GM23338 (cell line): ENCODE measurements at regions not wholly inside any gene's neighbourhood (a gene's known extent, or its start where the extent isn't known, plus 50 kb on each side); places are given as distances from the start of the nearest gene placed in this dataset.

Experiments
- ATAC-seq: fragments of 200-7000 bp; cut with Tn5 transposase; 3 replicates; pipeline ENCODE4 v1.9.1; 2020
- DNase-seq: peaks from one replicate; pipeline ENCODE4 v3.0.0-alpha.2; 2015; ENCODE audit warnings: low spot score
- H2AFZ ChIP-seq: fragments of 200-600 bp; sonication (generic); 2 replicates; pipeline ENCODE4 v1.8.0; 2016; ENCODE audit warnings: antibody characterized with exemption, mild to moderate bottlenecking, moderate library complexity
- H3F3A ChIP-seq: fragments of 200-600 bp; sonication (generic); replicated peaks from 2 replicates; pipeline ENCODE4 v1.8.0; 2017; ENCODE audit warnings: antibody characterized with exemption, mixed run types, low read depth
- H3K27ac ChIP-seq: fragments of 200-600 bp; sonication (generic); 2 replicates; pipeline ENCODE4 v1.6.1; 2016; ENCODE audit warnings: low read depth
- H3K27me3 ChIP-seq: fragments of 200-600 bp; sonication (generic); 2 replicates; pipeline ENCODE4 v1.8.0; 2016; ENCODE audit warnings: mild to moderate bottlenecking, mixed run types, moderate library complexity; ENCODE audit not compliant: insufficient read depth
- H3K36me3 ChIP-seq: fragments of 200-600 bp; sonication (generic); 2 replicates; pipeline ENCODE4 v1.8.0; 2016; ENCODE audit warnings: mild to moderate bottlenecking; ENCODE audit not compliant: insufficient read depth
- H3K4me1 ChIP-seq: fragments of 200-600 bp; sonication (generic); 2 replicates; pipeline ENCODE4 v1.8.0; 2016; ENCODE audit warnings: mild to moderate bottlenecking, moderate library complexity; ENCODE audit not compliant: insufficient read depth
- H3K4me2 ChIP-seq: fragments of 200-600 bp; sonication (generic); 2 replicates; pipeline ENCODE4 v1.7.1; 2017; ENCODE audit warnings: mixed run types
- H3K4me3 ChIP-seq: fragments of 200-600 bp; sonication (generic); 2 replicates; pipeline ENCODE4 v1.6.1; 2016; ENCODE audit warnings: mixed run types
- H3K79me2 ChIP-seq: fragments of 200-600 bp; sonication (generic); replicated peaks from 2 replicates; pipeline ENCODE4 v1.8.0; 2017; ENCODE audit warnings: mild to moderate bottlenecking; ENCODE audit not compliant: insufficient read depth
- H3K9me2 ChIP-seq: fragments of 200-600 bp; sonication (generic); 2 replicates; pipeline ENCODE4 v1.8.0; 2017; ENCODE audit not compliant: insufficient read depth
- H4K20me1 ChIP-seq: fragments of 200-600 bp; sonication (generic); replicated peaks from 2 replicates; pipeline ENCODE4 v1.8.0; 2017; ENCODE audit warnings: mild to moderate bottlenecking; ENCODE audit not compliant: insufficient read depth
- H3K27ac Mint-ChIP-seq: 2 replicates; pipeline ENCODE4 v1.8.0; 2020; ENCODE audit warnings: inconsistent platforms, mild to moderate bottlenecking, moderate library complexity, mixed read lengths
- H3K27me3 Mint-ChIP-seq: 3 replicates; pipeline ENCODE4 v1.8.0; 2022; ENCODE audit warnings: low read depth, mild to moderate bottlenecking, moderate library complexity, mixed read lengths, inconsistent platforms; ENCODE audit not compliant: insufficient read depth, poor library complexity
- H3K36me3 Mint-ChIP-seq: 3 replicates; pipeline ENCODE4 v1.8.0; 2021; ENCODE audit warnings: low read depth, mild to moderate bottlenecking, inconsistent platforms, moderate library complexity, mixed read lengths
- H3K4me1 Mint-ChIP-seq: 3 replicates; pipeline ENCODE4 v1.8.0; 2020; ENCODE audit warnings: mild to moderate bottlenecking, inconsistent platforms, mixed read lengths
- H3K4me3 Mint-ChIP-seq: 3 replicates; pipeline ENCODE4 v1.8.0; 2021; ENCODE audit warnings: moderate library complexity, mild to moderate bottlenecking, inconsistent platforms, mixed read lengths
- H3K9me3 Mint-ChIP-seq: 3 replicates; pipeline ENCODE4 v1.8.0; 2020; ENCODE audit warnings: moderate library complexity, mild to moderate bottlenecking, inconsistent platforms, mixed read lengths
- CREB1 ChIP-seq: fragments of 250-450 bp; sonication (Bioruptor Pico); IDR thresholded peaks from 2 replicates; pipeline ENCODE4 v1.5.0; 2020; ENCODE audit warnings: low read depth, mild to moderate bottlenecking, moderate library complexity
- CTCF ChIP-seq, 2 experiments: fragments of 200-600 bp in 1 of 2; sonication (generic) in 1 of 2; conservative IDR thresholded peaks; 2 replicates each; pipeline versions ENCODE4 v1.5.1 to v1.6.1; 2016 to 2017; ENCODE audit warnings: antibody characterized with exemption in 2 of 2, low read depth in 2 of 2, mild to moderate bottlenecking in 2 of 2, moderate library complexity in 1 of 2
- ETS1 ChIP-seq: IDR thresholded peaks from 2 replicates; pipeline ENCODE4 v1.6.1; 2016; ENCODE audit warnings: antibody characterized with exemption
- EZH2 ChIP-seq: fragments of 200-600 bp; sonication (generic); IDR thresholded peaks from one replicate; pipeline ENCODE4 v1.8.0; 2017; ENCODE audit warnings: antibody characterized with exemption, mild to moderate bottlenecking, low read depth; ENCODE audit not compliant: unreplicated experiment
- EZH2phosphoT487 ChIP-seq: fragments of 200-600 bp; sonication (generic); IDR thresholded peaks from one replicate; pipeline ENCODE4 v1.8.1; 2018; ENCODE audit warnings: antibody characterized with exemption; ENCODE audit not compliant: unreplicated experiment
- NANOG ChIP-seq: IDR thresholded peaks from 2 replicates; pipeline ENCODE4 v1.6.1; 2016; ENCODE audit warnings: antibody characterized with exemption, borderline replicate concordance
- REST ChIP-seq: IDR thresholded peaks from one replicate; pipeline ENCODE4 v1.6.1; 2018; ENCODE audit warnings: antibody characterized with exemption; ENCODE audit not compliant: unreplicated experiment
- STAT1 ChIP-seq: IDR thresholded peaks from one replicate; pipeline ENCODE4 v1.6.1; 2016; ENCODE audit warnings: antibody characterized with exemption; ENCODE audit not compliant: unreplicated experiment

- TF ChIP-seq REST (no peak), EZH2phosphoT487 (no peak), CREB1 (CRISPR knock-in tag) (no peak), ETS1 (no peak)
Measured at GRCh38 chr10:131818510-131819234, 82.1 kb upstream of the PPP2R2D start (continued).

- Mint-ChIP-seq H3K9me3 (no peaks in the 10 kb centered on the region), H3K27me3 (peaks cover 8% of the 10 kb centered on the region), H3K36me3 (no peaks in the 10 kb centered on the region), H3K27ac (no peak overlapping the region), H3K4me1 (peaks cover 17% of the 10 kb centered on the region), H3K4me3 (no peak overlapping the region)
- Histone ChIP-seq H3K4me2 (no peak overlapping the region), H3F3A (no peaks in the 10 kb centered on the region), H3K27me3 (no peaks in the 10 kb centered on the region), H4K20me1 (no peaks in the 10 kb centered on the region), H3K9me2 (no peaks in the 10 kb centered on the region; the same call in 1 of the 2 replicates), H3K36me3 (no peaks in the 10 kb centered on the region), H3K79me2 (no peaks in the 10 kb centered on the region), H3K4me1 (no peaks in the 10 kb centered on the region), H3K27ac (no peak overlapping the region), H2AFZ (no peak overlapping the region), H3K4me3 (no peak overlapping the region)
- ATAC-seq (no peak; the same call in 1 of the 3 replicates), DNase-seq (no peak)
- TF ChIP-seq STAT1 (no peak), CTCF (conservative IDR thresholded peaks at IDR 0.05; ENCODE audit: low read depth in 2 of 2) (no peak), ETS1 (no peak), NANOG (no peak), REST (no peak), EZH2 (no peak)
Measured at GRCh38 chr10:131819241-131820072, 81.4 kb upstream of the PPP2R2D start.
